ENCODE measurements at regions not wholly inside any gene's neighbourhood (a gene's known extent, or its start where the extent isn't known, plus 50 kb on each side); places are given as distances from the start of the nearest gene placed in this dataset.

- ChIA-PET POLR2A (no interaction called here), CTCF (no interaction called here)
- no peaks in the 10 kb centered on the region for H3K36me3 Mint-ChIP-seq
- H3K4me3 Mint-ChIP-seq: no peak overlapping the region
- ATAC-seq (no peak), DNase-seq (ENCODE audit: low spot score) (no peak)
- TF ChIP-seq ATF1 (CRISPR knock-in tag; IDR thresholded peaks at IDR 0.05): no peak
- TF ChIP-seq, protein P1, sequence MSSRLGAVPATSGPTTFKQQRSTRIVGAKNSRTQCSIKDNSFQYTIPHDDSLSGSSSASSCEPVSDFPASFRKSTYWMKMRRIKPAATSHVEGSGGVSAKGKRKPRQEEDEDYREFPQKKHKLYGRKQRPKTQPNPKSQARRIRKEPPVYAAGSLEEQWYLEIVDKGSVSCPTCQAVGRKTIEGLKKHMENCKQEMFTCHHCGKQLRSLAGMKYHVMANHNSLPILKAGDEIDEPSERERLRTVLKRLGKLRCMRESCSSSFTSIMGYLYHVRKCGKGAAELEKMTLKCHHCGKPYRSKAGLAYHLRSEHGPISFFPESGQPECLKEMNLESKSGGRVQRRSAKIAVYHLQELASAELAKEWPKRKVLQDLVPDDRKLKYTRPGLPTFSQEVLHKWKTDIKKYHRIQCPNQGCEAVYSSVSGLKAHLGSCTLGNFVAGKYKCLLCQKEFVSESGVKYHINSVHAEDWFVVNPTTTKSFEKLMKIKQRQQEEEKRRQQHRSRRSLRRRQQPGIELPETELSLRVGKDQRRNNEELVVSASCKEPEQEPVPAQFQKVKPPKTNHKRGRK (CRISPR knock-in tag; IDR thresholded peaks at IDR 0.05; ENCODE audit: borderline replicate concordance): no peak
- no peak for TF ChIP-seq FOXP4 (CRISPR knock-in tag; IDR thresholded peaks at IDR 0.05)
- TF ChIP-seq RELA (CRISPR knock-in tag; IDR thresholded peaks at IDR 0.05; ENCODE audit: borderline replicate concordance): no peak
- TF ChIP-seq HMGA2 (CRISPR knock-in tag; IDR thresholded peaks at IDR 0.05): no peak
- no peak for TF ChIP-seq ZNF219 (CRISPR knock-in tag; IDR thresholded peaks at IDR 0.05; ENCODE audit: borderline replicate concordance)
- TF ChIP-seq, protein P2, sequence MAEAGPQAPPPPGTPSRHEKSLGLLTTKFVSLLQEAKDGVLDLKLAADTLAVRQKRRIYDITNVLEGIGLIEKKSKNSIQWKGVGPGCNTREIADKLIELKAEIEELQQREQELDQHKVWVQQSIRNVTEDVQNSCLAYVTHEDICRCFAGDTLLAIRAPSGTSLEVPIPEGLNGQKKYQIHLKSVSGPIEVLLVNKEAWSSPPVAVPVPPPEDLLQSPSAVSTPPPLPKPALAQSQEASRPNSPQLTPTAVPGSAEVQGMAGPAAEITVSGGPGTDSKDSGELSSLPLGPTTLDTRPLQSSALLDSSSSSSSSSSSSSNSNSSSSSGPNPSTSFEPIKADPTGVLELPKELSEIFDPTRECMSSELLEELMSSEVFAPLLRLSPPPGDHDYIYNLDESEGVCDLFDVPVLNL (CRISPR knock-in tag; IDR thresholded peaks at IDR 0.05; ENCODE audit: borderline replicate concordance, low read depth): no peak
- TF ChIP-seq JUN (CRISPR knock-in tag; IDR thresholded peaks at IDR 0.05): no peak
- H3K9me3 Mint-ChIP-seq: no peaks in the 10 kb centered on the region
- peaks cover 7% of the 10 kb centered on the region for H3K4me1 Mint-ChIP-seq
- H3K27me3 Mint-ChIP-seq (ENCODE audit: low read depth): no peaks in the 10 kb centered on the region
- H3K27ac Mint-ChIP-seq: no peak overlapping the region
These were observed 59.8 kb downstream of the SIX1 start for GRCh38 chr14:60589442-60589841.

GRCh38 chr14:60590991-60591414 is 58.3 kb downstream of the SIX1 start:
- CTCF ChIA-PET: no interaction called here
- POLR2A ChIA-PET: interaction anchor here (0.7 kb wide), 1 partner anchor 47 kb away, joined by 4 read pairs; no protein-coding TSS in a partner anchor
- Mint-ChIP-seq H3K4me1 (peaks cover 12% of the 10 kb centered on the region), H3K27ac (no peak overlapping the region), H3K4me3 (no peak overlapping the region), H3K27me3 (ENCODE audit: low read depth) (no peaks in the 10 kb centered on the region), H3K36me3 (no peaks in the 10 kb centered on the region), H3K9me3 (no peaks in the 10 kb centered on the region)
- DNase-seq (ENCODE audit: low spot score) (no peak), ATAC-seq (peak; percentile 61)
- TF ChIP-seq JUN (CRISPR knock-in tag; IDR thresholded peaks at IDR 0.05): no peak
- TF ChIP-seq FOXP1 (CRISPR knock-in tag; IDR thresholded peaks at IDR 0.05; ENCODE audit: borderline replicate concordance): no peak
- TF ChIP-seq SMAD3 (CRISPR knock-in tag; IDR thresholded peaks at IDR 0.05; ENCODE audit: borderline replicate concordance): no peak
- TF ChIP-seq ZNF671 (CRISPR knock-in tag; IDR thresholded peaks at IDR 0.05): no peak
- no peak for TF ChIP-seq FOXP4 (CRISPR knock-in tag; IDR thresholded peaks at IDR 0.05)
- TF ChIP-seq NR2C2 (CRISPR knock-in tag; IDR thresholded peaks at IDR 0.05): no peak
- TF ChIP-seq ETV6 (CRISPR knock-in tag; IDR thresholded peaks at IDR 0.05): no peak
